GM23338 (cell line): ENCODE measurements at regions not wholly inside any gene's neighbourhood (a gene's known extent, or its start where the extent isn't known, plus 50 kb on each side); places are given as distances from the start of the nearest gene placed in this dataset.

Experiments
- ATAC-seq: fragments of 200-7000 bp; cut with Tn5 transposase; 3 replicates; pipeline ENCODE4 v1.9.1; 2020
- DNase-seq: peaks from one replicate; pipeline ENCODE4 v3.0.0-alpha.2; 2015; ENCODE audit warnings: low spot score
- H2AFZ ChIP-seq: fragments of 200-600 bp; sonication (generic); 2 replicates; pipeline ENCODE4 v1.8.0; 2016; ENCODE audit warnings: antibody characterized with exemption, mild to moderate bottlenecking, moderate library complexity
- H3F3A ChIP-seq: fragments of 200-600 bp; sonication (generic); replicated peaks from 2 replicates; pipeline ENCODE4 v1.8.0; 2017; ENCODE audit warnings: antibody characterized with exemption, mixed run types, low read depth
- H3K27ac ChIP-seq: fragments of 200-600 bp; sonication (generic); 2 replicates; pipeline ENCODE4 v1.6.1; 2016; ENCODE audit warnings: low read depth
- H3K27me3 ChIP-seq: fragments of 200-600 bp; sonication (generic); 2 replicates; pipeline ENCODE4 v1.8.0; 2016; ENCODE audit warnings: mild to moderate bottlenecking, mixed run types, moderate library complexity; ENCODE audit not compliant: insufficient read depth
- H3K36me3 ChIP-seq: fragments of 200-600 bp; sonication (generic); 2 replicates; pipeline ENCODE4 v1.8.0; 2016; ENCODE audit warnings: mild to moderate bottlenecking; ENCODE audit not compliant: insufficient read depth
- H3K4me1 ChIP-seq: fragments of 200-600 bp; sonication (generic); 2 replicates; pipeline ENCODE4 v1.8.0; 2016; ENCODE audit warnings: mild to moderate bottlenecking, moderate library complexity; ENCODE audit not compliant: insufficient read depth
- H3K4me2 ChIP-seq: fragments of 200-600 bp; sonication (generic); 2 replicates; pipeline ENCODE4 v1.7.1; 2017; ENCODE audit warnings: mixed run types
- H3K4me3 ChIP-seq: fragments of 200-600 bp; sonication (generic); 2 replicates; pipeline ENCODE4 v1.6.1; 2016; ENCODE audit warnings: mixed run types
- H3K79me2 ChIP-seq: fragments of 200-600 bp; sonication (generic); replicated peaks from 2 replicates; pipeline ENCODE4 v1.8.0; 2017; ENCODE audit warnings: mild to moderate bottlenecking; ENCODE audit not compliant: insufficient read depth
- H3K9me2 ChIP-seq: fragments of 200-600 bp; sonication (generic); 2 replicates; pipeline ENCODE4 v1.8.0; 2017; ENCODE audit not compliant: insufficient read depth
- H4K20me1 ChIP-seq: fragments of 200-600 bp; sonication (generic); replicated peaks from 2 replicates; pipeline ENCODE4 v1.8.0; 2017; ENCODE audit warnings: mild to moderate bottlenecking; ENCODE audit not compliant: insufficient read depth
- H3K27ac Mint-ChIP-seq: 2 replicates; pipeline ENCODE4 v1.8.0; 2020; ENCODE audit warnings: inconsistent platforms, mild to moderate bottlenecking, moderate library complexity, mixed read lengths
- H3K27me3 Mint-ChIP-seq: 3 replicates; pipeline ENCODE4 v1.8.0; 2022; ENCODE audit warnings: low read depth, mild to moderate bottlenecking, moderate library complexity, mixed read lengths, inconsistent platforms; ENCODE audit not compliant: insufficient read depth, poor library complexity
- H3K36me3 Mint-ChIP-seq: 3 replicates; pipeline ENCODE4 v1.8.0; 2021; ENCODE audit warnings: low read depth, mild to moderate bottlenecking, inconsistent platforms, moderate library complexity, mixed read lengths
- H3K4me1 Mint-ChIP-seq: 3 replicates; pipeline ENCODE4 v1.8.0; 2020; ENCODE audit warnings: mild to moderate bottlenecking, inconsistent platforms, mixed read lengths
- H3K4me3 Mint-ChIP-seq: 3 replicates; pipeline ENCODE4 v1.8.0; 2021; ENCODE audit warnings: moderate library complexity, mild to moderate bottlenecking, inconsistent platforms, mixed read lengths
- H3K9me3 Mint-ChIP-seq: 3 replicates; pipeline ENCODE4 v1.8.0; 2020; ENCODE audit warnings: moderate library complexity, mild to moderate bottlenecking, inconsistent platforms, mixed read lengths
- CREB1 ChIP-seq: fragments of 250-450 bp; sonication (Bioruptor Pico); IDR thresholded peaks from 2 replicates; pipeline ENCODE4 v1.5.0; 2020; ENCODE audit warnings: low read depth, mild to moderate bottlenecking, moderate library complexity
- EZH2 ChIP-seq: fragments of 200-600 bp; sonication (generic); IDR thresholded peaks from one replicate; pipeline ENCODE4 v1.8.0; 2017; ENCODE audit warnings: antibody characterized with exemption, mild to moderate bottlenecking, low read depth; ENCODE audit not compliant: unreplicated experiment
- NANOG ChIP-seq: IDR thresholded peaks from 2 replicates; pipeline ENCODE4 v1.6.1; 2016; ENCODE audit warnings: antibody characterized with exemption, borderline replicate concordance
- POLR2AphosphoS5 ChIP-seq: IDR thresholded peaks from 2 replicates; pipeline ENCODE4 v1.6.1; 2016; ENCODE audit warnings: antibody characterized with exemption, low read depth
- REST ChIP-seq: IDR thresholded peaks from one replicate; pipeline ENCODE4 v1.6.1; 2018; ENCODE audit warnings: antibody characterized with exemption; ENCODE audit not compliant: unreplicated experiment
- ZNF114 ChIP-seq: fragments of 250-450 bp; sonication (Bioruptor Pico); IDR thresholded peaks from 2 replicates; pipeline ENCODE4 v1.5.0; 2020; ENCODE audit warnings: mild to moderate bottlenecking, moderate library complexity
- ZNF331 ChIP-seq: fragments of 250-450 bp; sonication (Bioruptor Pico); IDR thresholded peaks from 2 replicates; pipeline ENCODE4 v1.5.0; 2020; ENCODE audit warnings: low read depth, mild to moderate bottlenecking, moderate library complexity
- TF ChIP-seq, protein P1 (sequence below), 2 experiments: fragments of 200-600 bp in 1 of 2; sonication (generic) in 1 of 2; conservative IDR thresholded peaks; 2 replicates each; pipeline versions ENCODE4 v1.5.1 to v1.6.1; 2016 to 2017; ENCODE audit warnings: antibody characterized with exemption in 2 of 2, low read depth in 2 of 2, mild to moderate bottlenecking in 2 of 2, moderate library complexity in 1 of 2
- TF ChIP-seq, protein P2 (sequence below): fragments of 250-450 bp; sonication (Bioruptor Pico); IDR thresholded peaks from 2 replicates; pipeline ENCODE4 v1.5.0; 2020; ENCODE audit warnings: mild to moderate bottlenecking, moderate library complexity

GRCh38 chr7:50864694-50865093 is 82.0 kb upstream of the GRB10 start:
- no peak overlapping the region for H3K4me3 ChIP-seq
- H3K36me3 ChIP-seq = no peaks in the 10 kb centered on the region
- no peak overlapping the region for H3K27ac Mint-ChIP-seq
- no peaks in the 10 kb centered on the region for H3F3A ChIP-seq
- peaks cover 10% of the 10 kb centered on the region for H3K36me3 Mint-ChIP-seq
- H3K79me2 ChIP-seq = peaks cover 12% of the 10 kb centered on the region
- ATAC-seq (peak; percentile 48), DNase-seq (no peak)
- H3K9me3 Mint-ChIP-seq = no peaks in the 10 kb centered on the region; the same call in 2 of the 3 replicates
- peaks cover 8% of the 10 kb centered on the region for H3K9me2 ChIP-seq
- H3K27me3 ChIP-seq = no peaks in the 10 kb centered on the region
- H3K27ac ChIP-seq = no peak overlapping the region
- H3K4me2 ChIP-seq = peak overlapping the region; percentile 20; the same call in 1 of the 2 replicates
- no peaks in the 10 kb centered on the region for H4K20me1 ChIP-seq
- TF ChIP-seq, protein P1, sequence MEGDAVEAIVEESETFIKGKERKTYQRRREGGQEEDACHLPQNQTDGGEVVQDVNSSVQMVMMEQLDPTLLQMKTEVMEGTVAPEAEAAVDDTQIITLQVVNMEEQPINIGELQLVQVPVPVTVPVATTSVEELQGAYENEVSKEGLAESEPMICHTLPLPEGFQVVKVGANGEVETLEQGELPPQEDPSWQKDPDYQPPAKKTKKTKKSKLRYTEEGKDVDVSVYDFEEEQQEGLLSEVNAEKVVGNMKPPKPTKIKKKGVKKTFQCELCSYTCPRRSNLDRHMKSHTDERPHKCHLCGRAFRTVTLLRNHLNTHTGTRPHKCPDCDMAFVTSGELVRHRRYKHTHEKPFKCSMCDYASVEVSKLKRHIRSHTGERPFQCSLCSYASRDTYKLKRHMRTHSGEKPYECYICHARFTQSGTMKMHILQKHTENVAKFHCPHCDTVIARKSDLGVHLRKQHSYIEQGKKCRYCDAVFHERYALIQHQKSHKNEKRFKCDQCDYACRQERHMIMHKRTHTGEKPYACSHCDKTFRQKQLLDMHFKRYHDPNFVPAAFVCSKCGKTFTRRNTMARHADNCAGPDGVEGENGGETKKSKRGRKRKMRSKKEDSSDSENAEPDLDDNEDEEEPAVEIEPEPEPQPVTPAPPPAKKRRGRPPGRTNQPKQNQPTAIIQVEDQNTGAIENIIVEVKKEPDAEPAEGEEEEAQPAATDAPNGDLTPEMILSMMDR (conservative IDR thresholded peaks at IDR 0.05; ENCODE audit: low read depth in 2 of 2) = peak in 1 of 2 experiments; percentile 14; a peak in 1 of 4 replicates
- TF ChIP-seq ZNF114 (CRISPR knock-in tag) (no peak), CREB1 (CRISPR knock-in tag) (no peak)
- H2AFZ ChIP-seq = no peak overlapping the region
- H3K4me1 Mint-ChIP-seq = peaks cover 39% of the 10 kb centered on the region
- H3K4me3 Mint-ChIP-seq = no peak overlapping the region
- H3K4me1 ChIP-seq = peaks cover 47% of the 10 kb centered on the region
- H3K27me3 Mint-ChIP-seq = peaks cover 10% of the 10 kb centered on the region

GRCh38 chr7:50863053-50863452 is 80.4 kb upstream of the GRB10 start:
- H3K4me3 Mint-ChIP-seq = no peak overlapping the region
- Histone ChIP-seq H3K4me2 (no peak overlapping the region), H4K20me1 (no peaks in the 10 kb centered on the region), H3K36me3 (no peaks in the 10 kb centered on the region), H3K79me2 (peaks cover 2% of the 10 kb centered on the region; the same call in 1 of the 2 replicates), H3K4me3 (no peak overlapping the region), H3K4me1 (peaks cover 34% of the 10 kb centered on the region), H2AFZ (no peak overlapping the region), H3K27me3 (no peaks in the 10 kb centered on the region), H3K27ac (no peak overlapping the region), H3F3A (no peaks in the 10 kb centered on the region), H3K9me2 (peaks cover 18% of the 10 kb centered on the region)
- no peaks in the 10 kb centered on the region; the same call in 2 of the 3 replicates for H3K36me3 Mint-ChIP-seq
- H3K9me3 Mint-ChIP-seq = no peaks in the 10 kb centered on the region; the same call in 2 of the 3 replicates
- H3K27ac Mint-ChIP-seq = no peak overlapping the region
- DNase-seq = no peak
- H3K4me1 Mint-ChIP-seq = peaks cover 29% of the 10 kb centered on the region
- ATAC-seq = no peak
- peaks cover 8% of the 10 kb centered on the region for H3K27me3 Mint-ChIP-seq
- TF ChIP-seq, protein P2, sequence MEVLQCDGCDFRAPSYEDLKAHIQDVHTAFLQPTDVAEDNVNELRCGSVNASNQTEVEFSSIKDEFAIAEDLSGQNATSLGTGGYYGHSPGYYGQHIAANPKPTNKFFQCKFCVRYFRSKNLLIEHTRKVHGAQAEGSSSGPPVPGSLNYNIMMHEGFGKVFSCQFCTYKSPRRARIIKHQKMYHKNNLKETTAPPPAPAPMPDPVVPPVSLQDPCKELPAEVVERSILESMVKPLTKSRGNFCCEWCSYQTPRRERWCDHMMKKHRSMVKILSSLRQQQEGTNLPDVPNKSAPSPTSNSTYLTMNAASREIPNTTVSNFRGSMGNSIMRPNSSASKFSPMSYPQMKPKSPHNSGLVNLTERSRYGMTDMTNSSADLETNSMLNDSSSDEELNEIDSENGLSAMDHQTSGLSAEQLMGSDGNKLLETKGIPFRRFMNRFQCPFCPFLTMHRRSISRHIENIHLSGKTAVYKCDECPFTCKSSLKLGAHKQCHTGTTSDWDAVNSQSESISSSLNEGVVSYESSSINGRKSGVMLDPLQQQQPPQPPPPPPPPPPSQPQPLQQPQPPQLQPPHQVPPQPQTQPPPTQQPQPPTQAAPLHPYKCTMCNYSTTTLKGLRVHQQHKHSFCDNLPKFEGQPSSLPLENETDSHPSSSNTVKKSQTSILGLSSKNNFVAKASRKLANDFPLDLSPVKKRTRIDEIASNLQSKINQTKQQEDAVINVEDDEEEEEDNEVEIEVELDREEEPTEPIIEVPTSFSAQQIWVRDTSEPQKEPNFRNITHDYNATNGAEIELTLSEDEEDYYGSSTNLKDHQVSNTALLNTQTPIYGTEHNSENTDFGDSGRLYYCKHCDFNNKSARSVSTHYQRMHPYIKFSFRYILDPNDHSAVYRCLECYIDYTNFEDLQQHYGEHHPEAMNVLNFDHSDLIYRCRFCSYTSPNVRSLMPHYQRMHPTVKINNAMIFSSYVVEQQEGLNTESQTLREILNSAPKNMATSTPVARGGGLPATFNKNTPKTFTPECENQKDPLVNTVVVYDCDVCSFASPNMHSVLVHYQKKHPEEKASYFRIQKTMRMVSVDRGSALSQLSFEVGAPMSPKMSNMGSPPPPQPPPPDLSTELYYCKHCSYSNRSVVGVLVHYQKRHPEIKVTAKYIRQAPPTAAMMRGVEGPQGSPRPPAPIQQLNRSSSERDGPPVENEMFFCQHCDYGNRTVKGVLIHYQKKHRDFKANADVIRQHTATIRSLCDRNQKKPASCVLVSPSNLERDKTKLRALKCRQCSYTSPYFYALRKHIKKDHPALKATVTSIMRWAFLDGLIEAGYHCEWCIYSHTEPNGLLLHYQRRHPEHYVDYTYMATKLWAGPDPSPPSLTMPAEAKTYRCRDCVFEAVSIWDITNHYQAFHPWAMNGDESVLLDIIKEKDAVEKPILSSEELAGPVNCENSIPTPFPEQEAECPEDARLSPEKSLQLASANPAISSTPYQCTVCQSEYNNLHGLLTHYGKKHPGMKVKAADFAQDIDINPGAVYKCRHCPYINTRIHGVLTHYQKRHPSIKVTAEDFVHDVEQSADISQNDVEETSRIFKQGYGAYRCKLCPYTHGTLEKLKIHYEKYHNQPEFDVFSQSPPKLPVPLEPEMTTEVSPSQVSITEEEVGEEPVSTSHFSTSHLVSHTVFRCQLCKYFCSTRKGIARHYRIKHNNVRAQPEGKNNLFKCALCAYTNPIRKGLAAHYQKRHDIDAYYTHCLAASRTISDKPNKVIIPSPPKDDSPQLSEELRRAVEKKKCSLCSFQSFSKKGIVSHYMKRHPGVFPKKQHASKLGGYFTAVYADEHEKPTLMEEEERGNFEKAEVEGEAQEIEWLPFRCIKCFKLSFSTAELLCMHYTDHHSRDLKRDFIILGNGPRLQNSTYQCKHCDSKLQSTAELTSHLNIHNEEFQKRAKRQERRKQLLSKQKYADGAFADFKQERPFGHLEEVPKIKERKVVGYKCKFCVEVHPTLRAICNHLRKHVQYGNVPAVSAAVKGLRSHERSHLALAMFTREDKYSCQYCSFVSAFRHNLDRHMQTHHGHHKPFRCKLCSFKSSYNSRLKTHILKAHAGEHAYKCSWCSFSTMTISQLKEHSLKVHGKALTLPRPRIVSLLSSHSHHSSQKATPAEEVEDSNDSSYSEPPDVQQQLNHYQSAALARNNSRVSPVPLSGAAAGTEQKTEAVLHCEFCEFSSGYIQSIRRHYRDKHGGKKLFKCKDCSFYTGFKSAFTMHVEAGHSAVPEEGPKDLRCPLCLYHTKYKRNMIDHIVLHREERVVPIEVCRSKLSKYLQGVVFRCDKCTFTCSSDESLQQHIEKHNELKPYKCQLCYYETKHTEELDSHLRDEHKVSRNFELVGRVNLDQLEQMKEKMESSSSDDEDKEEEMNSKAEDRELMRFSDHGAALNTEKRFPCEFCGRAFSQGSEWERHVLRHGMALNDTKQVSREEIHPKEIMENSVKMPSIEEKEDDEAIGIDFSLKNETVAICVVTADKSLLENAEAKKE (CRISPR knock-in tag) = no peak
- no peak for TF ChIP-seq POLR2AphosphoS5
- TF ChIP-seq ZNF331 (CRISPR knock-in tag) = no peak
- TF ChIP-seq CREB1 (CRISPR knock-in tag) = no peak
- no peak for TF ChIP-seq NANOG
- no peak for TF ChIP-seq ZNF114 (CRISPR knock-in tag)
- no peak for TF ChIP-seq EZH2
- no peak for TF ChIP-seq REST
